ENCODE measurements at regions not wholly inside any gene's neighbourhood (a gene's known extent, or its start where the extent isn't known, plus 50 kb on each side); places are given as distances from the start of the nearest gene placed in this dataset.

DNA sequence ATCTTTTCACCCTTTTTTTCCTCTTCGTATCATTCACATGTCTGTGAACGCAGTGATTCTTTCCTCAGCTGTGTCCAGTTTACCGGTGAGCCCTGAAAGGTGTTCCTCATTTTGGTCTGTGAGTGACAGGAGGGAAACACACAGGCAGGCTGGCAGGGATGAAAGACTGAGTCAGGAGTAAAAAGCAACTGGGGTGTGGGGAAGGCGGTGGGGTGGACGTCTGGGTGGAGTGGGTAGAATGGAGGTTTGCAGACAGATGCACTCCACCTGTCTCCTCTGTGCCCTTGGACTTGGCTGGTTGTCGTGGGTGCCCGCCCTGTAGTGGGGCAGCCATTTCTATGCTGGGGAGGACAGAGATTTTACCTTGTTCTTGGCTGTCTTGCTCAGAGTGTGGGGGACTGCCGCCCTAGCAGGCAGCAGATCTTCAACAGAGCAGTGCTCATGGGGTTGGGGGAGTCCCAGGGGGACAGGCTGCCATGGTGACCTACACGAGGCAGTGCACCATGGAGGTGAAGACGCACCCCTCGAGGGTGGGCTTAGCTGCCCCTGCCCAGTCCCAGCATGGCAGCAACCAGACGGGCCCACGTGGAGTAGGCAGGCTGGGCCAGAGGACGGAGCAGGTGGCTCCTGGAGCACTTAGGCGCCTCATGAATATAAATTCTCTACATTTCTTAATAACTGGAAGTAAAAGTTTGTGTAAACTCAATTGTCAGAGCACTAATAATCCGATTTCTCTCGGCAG, 603.7 kb downstream of the TBC1D22A start:
- TF ChIP-seq, protein P1, sequence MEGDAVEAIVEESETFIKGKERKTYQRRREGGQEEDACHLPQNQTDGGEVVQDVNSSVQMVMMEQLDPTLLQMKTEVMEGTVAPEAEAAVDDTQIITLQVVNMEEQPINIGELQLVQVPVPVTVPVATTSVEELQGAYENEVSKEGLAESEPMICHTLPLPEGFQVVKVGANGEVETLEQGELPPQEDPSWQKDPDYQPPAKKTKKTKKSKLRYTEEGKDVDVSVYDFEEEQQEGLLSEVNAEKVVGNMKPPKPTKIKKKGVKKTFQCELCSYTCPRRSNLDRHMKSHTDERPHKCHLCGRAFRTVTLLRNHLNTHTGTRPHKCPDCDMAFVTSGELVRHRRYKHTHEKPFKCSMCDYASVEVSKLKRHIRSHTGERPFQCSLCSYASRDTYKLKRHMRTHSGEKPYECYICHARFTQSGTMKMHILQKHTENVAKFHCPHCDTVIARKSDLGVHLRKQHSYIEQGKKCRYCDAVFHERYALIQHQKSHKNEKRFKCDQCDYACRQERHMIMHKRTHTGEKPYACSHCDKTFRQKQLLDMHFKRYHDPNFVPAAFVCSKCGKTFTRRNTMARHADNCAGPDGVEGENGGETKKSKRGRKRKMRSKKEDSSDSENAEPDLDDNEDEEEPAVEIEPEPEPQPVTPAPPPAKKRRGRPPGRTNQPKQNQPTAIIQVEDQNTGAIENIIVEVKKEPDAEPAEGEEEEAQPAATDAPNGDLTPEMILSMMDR (IDR thresholded peaks at IDR 0.05; ENCODE audit: low read depth, low read length): no peak
- TF ChIP-seq POLR2A (IDR thresholded peaks at IDR 0.05; ENCODE audit: extremely low read depth, insufficient read length): no peak

Measured in NB4 (cell line).